ENCODE measurements at regions not wholly inside any gene's neighbourhood (a gene's known extent, or its start where the extent isn't known, plus 50 kb on each side); places are given as distances from the start of the nearest gene placed in this dataset.
"Not testable (repeated sequence)": the region's sequence is repeated elsewhere in the genome, so short reads cannot be mapped to it uniquely, and the experiment has no call there.

DNA sequence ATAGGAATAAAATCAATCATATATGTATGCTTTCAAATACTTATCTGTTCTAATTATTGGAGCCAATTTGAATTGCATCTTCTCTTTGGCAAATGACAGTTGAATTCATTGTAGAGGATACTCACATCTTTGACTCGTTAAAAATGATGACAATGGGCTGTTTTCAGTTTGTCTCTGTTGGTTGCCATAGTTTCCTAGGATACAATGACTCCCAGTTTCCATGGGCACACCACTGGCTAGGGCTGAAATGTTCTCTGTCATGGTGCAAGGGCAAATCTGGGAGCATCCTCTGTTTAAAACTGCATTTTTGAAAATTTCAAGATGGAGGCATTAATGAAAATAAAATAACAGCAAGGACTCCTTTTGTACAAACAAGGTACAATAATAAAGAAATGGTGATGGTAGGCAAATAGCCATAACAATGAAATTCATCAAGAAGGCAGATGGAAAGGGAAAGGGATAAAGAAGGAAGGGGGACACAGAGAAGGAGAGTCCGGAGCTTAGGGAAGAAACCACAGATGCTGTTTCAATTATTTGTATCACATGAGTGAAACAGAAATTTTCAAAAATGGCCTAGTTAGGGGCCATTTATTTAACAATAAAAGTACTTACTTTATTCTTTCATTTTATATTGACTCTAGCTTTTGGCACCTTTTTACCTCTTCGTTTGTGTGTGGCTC, 378.8 kb upstream of the SEMA6A start:
- DNase-seq (ENCODE audit: extremely low spot score): no peak
- POLR2A ChIA-PET: no interaction called here
- TF ChIP-seq FOXK2 (IDR thresholded peaks at IDR 0.05) (no peak), LEF1 (IDR thresholded peaks at IDR 0.05; ENCODE audit: borderline replicate concordance) (no peak), CTBP1 (IDR thresholded peaks at IDR 0.05; ENCODE audit: borderline replicate concordance) (no peak), FOXA1 (IDR thresholded peaks at IDR 0.05) (no peak), SUZ12 (IDR thresholded peaks at IDR 0.05) (no peak), NFRKB (IDR thresholded peaks at IDR 0.05) (no peak), SP1 (IDR thresholded peaks at IDR 0.05) (no peak), FOXM1 (IDR thresholded peaks at IDR 0.05; ENCODE audit: borderline replicate concordance) (no peak), ZNF384 (IDR thresholded peaks at IDR 0.05) (no peak), ARNT (IDR thresholded peaks at IDR 0.05) (no peak), TARDBP (IDR thresholded peaks at IDR 0.05) (no peak), ELF4 (IDR thresholded peaks at IDR 0.05) (no peak), BHLHE40 (IDR thresholded peaks at IDR 0.05; ENCODE audit: borderline replicate concordance) (no peak), L3MBTL2 (conservative IDR thresholded peaks at IDR 0.05) (no peak)
- TF ChIP-seq, protein P1, sequence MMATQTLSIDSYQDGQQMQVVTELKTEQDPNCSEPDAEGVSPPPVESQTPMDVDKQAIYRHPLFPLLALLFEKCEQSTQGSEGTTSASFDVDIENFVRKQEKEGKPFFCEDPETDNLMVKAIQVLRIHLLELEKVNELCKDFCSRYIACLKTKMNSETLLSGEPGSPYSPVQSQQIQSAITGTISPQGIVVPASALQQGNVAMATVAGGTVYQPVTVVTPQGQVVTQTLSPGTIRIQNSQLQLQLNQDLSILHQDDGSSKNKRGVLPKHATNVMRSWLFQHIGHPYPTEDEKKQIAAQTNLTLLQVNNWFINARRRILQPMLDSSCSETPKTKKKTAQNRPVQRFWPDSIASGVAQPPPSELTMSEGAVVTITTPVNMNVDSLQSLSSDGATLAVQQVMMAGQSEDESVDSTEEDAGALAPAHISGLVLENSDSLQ (IDR thresholded peaks at IDR 0.05): no peak
- CTCF ChIA-PET: interaction anchor here (0.5 kb wide), 1 partner anchor 99 kb away, joined by 3 read pairs; no protein-coding TSS in a partner anchor

DNA sequence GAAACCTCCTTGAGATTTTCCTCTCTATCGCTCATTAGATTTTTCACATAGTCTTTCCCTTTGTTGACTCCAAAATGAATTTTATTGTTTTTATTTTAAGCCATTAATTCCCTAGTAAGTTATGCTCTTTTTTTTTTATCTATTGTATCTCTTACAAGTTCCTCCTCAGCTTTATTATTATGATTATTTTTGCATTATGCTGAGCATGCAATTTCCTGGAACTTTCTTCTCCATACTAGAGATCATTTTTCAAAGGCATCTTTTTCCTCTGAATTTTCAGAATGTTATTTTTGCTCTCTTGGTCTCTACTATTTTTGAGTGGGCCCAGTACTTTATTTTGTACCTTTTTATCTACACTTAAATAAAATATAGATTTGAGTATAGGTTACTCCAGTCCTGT, 376.6 kb upstream of the SEMA6A start:
- CTCF ChIA-PET: no interaction called here
- no peak for DNase-seq (ENCODE audit: extremely low spot score)
- TF ChIP-seq BHLHE40 (IDR thresholded peaks at IDR 0.05; ENCODE audit: borderline replicate concordance): no peak
- no peak for TF ChIP-seq LEF1 (IDR thresholded peaks at IDR 0.05; ENCODE audit: borderline replicate concordance)
- no peak for TF ChIP-seq HDGF (IDR thresholded peaks at IDR 0.05; ENCODE audit: borderline replicate concordance)
- no peak for TF ChIP-seq L3MBTL2 (conservative IDR thresholded peaks at IDR 0.05)
- no peak for TF ChIP-seq ZNF384 (IDR thresholded peaks at IDR 0.05)
- TF ChIP-seq TARDBP (IDR thresholded peaks at IDR 0.05): no peak
- POLR2A ChIA-PET: interaction anchor here (1.1 kb wide), 1 partner anchor 376 kb away, joined by 3 read pairs; no protein-coding TSS in a partner anchor

DNA sequence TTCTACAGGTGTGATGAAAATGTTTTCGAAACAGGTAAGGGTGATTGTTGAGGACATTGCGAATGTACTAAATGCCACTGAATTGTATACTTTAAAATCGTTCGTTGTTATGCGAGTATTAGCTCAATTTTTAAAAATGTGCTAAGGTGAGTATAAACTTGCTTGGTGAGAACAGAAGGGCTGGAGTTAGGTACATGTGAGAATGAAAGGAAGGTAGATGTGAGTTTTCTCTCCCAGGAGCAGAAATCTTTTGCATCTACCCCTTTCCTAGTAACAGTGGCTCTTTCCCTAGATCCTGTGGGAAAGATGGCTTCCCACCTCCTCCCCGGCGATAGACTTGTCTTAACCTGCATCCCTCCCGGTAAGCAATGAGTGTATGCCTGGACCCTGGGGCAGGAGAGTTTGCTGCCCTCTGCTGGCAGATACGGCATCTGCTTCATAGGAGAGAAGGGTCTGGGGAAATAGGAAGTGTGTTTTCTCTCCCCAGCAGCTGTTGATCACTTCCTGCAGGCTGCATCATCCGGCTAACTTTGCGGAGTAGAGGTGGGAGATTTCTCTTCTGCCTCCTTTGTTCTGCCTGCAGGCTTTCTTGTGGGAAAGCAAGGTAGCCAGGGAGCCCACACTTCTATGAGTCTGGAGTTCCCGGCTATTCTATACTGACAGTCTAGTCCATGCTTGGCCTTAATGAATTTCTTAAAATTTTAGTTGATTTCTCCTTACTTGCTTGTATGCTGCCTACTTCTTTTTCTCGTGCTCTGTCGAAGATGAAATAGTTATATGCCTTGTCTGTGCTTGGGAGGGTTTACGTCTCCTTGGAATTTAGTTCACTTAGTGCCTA, 373.3 kb upstream of the SEMA6A start:
- ChIA-PET POLR2A (interaction anchor here (0.6 kb wide), 1 partner anchor 373 kb away, joined by 3 read pairs; no protein-coding TSS in a partner anchor), CTCF (interaction anchor here (0.5 to 1.7 kb wide), 5 partner anchors 188 to 373 kb away, joined by 3 to 5 read pairs (median 4); partner anchors contain the start of gene SEMA6A)
- DNase-seq (ENCODE audit: extremely low spot score): peak; percentile 79
- TF ChIP-seq SP1 (IDR thresholded peaks at IDR 0.05) (no peak), LEF1 (IDR thresholded peaks at IDR 0.05; ENCODE audit: borderline replicate concordance) (no peak), FOXA1 (IDR thresholded peaks at IDR 0.05) (no peak), HDGF (IDR thresholded peaks at IDR 0.05; ENCODE audit: borderline replicate concordance) (no peak), FOXM1 (IDR thresholded peaks at IDR 0.05; ENCODE audit: borderline replicate concordance) (no peak), ARNT (IDR thresholded peaks at IDR 0.05) (no peak), BHLHE40 (IDR thresholded peaks at IDR 0.05; ENCODE audit: borderline replicate concordance) (no peak), L3MBTL2 (conservative IDR thresholded peaks at IDR 0.05) (no peak), ZNF384 (IDR thresholded peaks at IDR 0.05) (no peak), TARDBP (IDR thresholded peaks at IDR 0.05) (no peak), CTBP1 (IDR thresholded peaks at IDR 0.05; ENCODE audit: borderline replicate concordance) (no peak), NFRKB (IDR thresholded peaks at IDR 0.05) (no peak), SUZ12 (IDR thresholded peaks at IDR 0.05) (no peak), FOXK2 (IDR thresholded peaks at IDR 0.05) (no peak), ELF4 (IDR thresholded peaks at IDR 0.05) (no peak)
- TF ChIP-seq, protein P1 (IDR thresholded peaks at IDR 0.05): no peak

DNA sequence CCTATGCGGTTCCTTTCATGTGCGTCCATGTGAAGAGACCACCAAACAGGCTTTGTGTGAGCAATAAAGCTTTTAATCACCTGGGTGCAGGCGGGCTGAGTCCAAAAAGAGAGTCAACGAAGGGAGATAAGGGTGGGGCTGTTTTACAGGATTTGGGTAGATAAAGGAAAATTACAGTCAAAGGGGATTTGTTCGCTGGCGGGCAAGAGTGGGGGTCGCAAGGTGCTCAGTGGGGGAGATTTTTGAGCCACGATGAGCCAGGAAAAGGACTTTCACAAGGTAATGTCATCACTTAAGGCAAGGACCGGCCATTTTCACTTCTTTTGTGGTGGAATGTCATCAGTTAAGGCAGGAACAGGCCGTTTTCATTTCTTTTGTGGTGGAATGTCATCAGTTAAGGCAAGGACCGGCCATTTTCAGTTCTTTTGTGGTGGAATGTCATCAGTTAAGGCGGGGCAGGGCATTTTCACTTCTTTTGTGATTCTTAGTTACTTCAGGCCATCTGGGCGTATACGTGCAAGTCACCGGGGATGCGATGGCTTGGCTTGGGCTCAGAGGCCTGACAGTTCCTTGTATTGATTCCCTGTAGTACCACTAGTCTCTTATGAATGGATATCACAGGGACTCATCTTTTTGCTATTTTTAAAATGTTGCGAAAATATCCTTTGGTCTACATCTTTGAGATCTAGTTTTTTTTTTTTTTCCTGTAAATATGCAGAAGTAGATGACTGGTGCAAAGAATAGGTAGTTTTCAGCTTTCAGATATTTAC, 371.2 kb upstream of the SEMA6A start:
- DNase-seq (ENCODE audit: extremely low spot score); POLR2A ChIA-PET; CTCF ChIA-PET: not testable (repeated sequence)

DNA sequence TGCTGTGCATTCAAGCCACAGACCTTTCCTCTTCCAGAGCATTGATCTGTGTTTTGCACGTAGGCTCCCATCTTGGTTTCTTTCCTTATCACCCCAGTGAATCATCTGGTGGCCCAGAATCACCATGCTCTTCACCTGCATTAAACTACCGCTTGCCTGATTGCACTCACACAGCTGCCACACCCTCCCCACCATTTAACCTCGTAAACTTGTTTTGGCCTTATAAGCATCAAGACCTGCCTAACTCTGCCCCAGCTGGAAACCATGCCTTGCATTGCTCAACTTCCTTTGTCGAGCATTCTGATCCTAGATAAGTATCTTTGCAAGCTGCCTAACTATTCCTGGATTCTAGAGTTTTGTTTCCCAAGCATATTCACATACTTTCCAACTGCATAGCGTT, 369.6 kb upstream of the SEMA6A start:
- CTCF ChIA-PET: no interaction called here
- DNase-seq (ENCODE audit: extremely low spot score): no peak
- POLR2A ChIA-PET: no interaction called here
- no peak for TF ChIP-seq HDGF (IDR thresholded peaks at IDR 0.05; ENCODE audit: borderline replicate concordance)
- TF ChIP-seq FOXM1 (IDR thresholded peaks at IDR 0.05; ENCODE audit: borderline replicate concordance): no peak
- TF ChIP-seq ZNF384 (IDR thresholded peaks at IDR 0.05): no peak
- TF ChIP-seq SUZ12 (IDR thresholded peaks at IDR 0.05): no peak
- TF ChIP-seq TARDBP (IDR thresholded peaks at IDR 0.05): no peak
- TF ChIP-seq, protein P1 (IDR thresholded peaks at IDR 0.05): no peak
- no peak for TF ChIP-seq CTBP1 (IDR thresholded peaks at IDR 0.05; ENCODE audit: borderline replicate concordance)
- no peak for TF ChIP-seq LEF1 (IDR thresholded peaks at IDR 0.05; ENCODE audit: borderline replicate concordance)
- TF ChIP-seq BHLHE40 (IDR thresholded peaks at IDR 0.05; ENCODE audit: borderline replicate concordance): no peak
- TF ChIP-seq ARNT (IDR thresholded peaks at IDR 0.05): no peak
- no peak for TF ChIP-seq FOXK2 (IDR thresholded peaks at IDR 0.05)
- no peak for TF ChIP-seq FOXA1 (IDR thresholded peaks at IDR 0.05)

All from HEK293T (cell line).